H9 (cell line): ENCODE measurements at regions not wholly inside any gene's neighbourhood (a gene's known extent, or its start where the extent isn't known, plus 50 kb on each side); places are given as distances from the start of the nearest gene placed in this dataset.

ENCODE experiments used
- DNase-seq: peaks from one replicate; pipeline ENCODE4 v3.0.0-alpha.2; 2017
- H2AFZ ChIP-seq: one replicate; pipeline ENCODE4 v1.6.1; 2013; ENCODE audit warnings: mild to moderate bottlenecking, low read length, control low read depth, moderate library complexity
- H2AK5ac ChIP-seq: 2 replicates; pipeline ENCODE4 v1.6.1; 2013; ENCODE audit warnings: low read length, control low read depth, mixed read lengths; ENCODE audit not compliant: insufficient read length
- H2BK120ac ChIP-seq: one replicate; pipeline ENCODE4 v1.6.1; 2013; ENCODE audit warnings: low read depth, mild to moderate bottlenecking, low read length, control low read depth, inconsistent platforms; ENCODE audit not compliant: poor library complexity, severe bottlenecking
- H2BK12ac ChIP-seq: 2 replicates; pipeline ENCODE4 v1.6.1; 2013; ENCODE audit warnings: low read length, control low read depth, mixed read lengths, low read depth; ENCODE audit not compliant: insufficient read length
- H2BK15ac ChIP-seq: 2 replicates; pipeline ENCODE4 v1.6.1; 2013; ENCODE audit warnings: low read depth, low read length, control low read depth
- H2BK20ac ChIP-seq: one replicate; pipeline ENCODE4 v1.6.1; 2013; ENCODE audit warnings: low read depth, mild to moderate bottlenecking, low read length, control low read depth, inconsistent platforms; ENCODE audit not compliant: poor library complexity, severe bottlenecking
- H2BK5ac ChIP-seq: 2 replicates; pipeline ENCODE4 v1.6.1; 2013; ENCODE audit warnings: low read length, control low read depth, mixed read lengths; ENCODE audit not compliant: insufficient read length
- H3K14ac ChIP-seq: 2 replicates; pipeline ENCODE4 v1.6.1; 2013; ENCODE audit warnings: low read length, control low read depth; ENCODE audit not compliant: insufficient read depth
- H3K18ac ChIP-seq: 2 replicates; pipeline ENCODE4 v1.6.1; 2013; ENCODE audit warnings: low read depth, mild to moderate bottlenecking, mixed read lengths, low read length, control low read depth; ENCODE audit not compliant: insufficient read length
- H3K23ac ChIP-seq: 2 replicates; pipeline ENCODE4 v1.6.1; 2013; ENCODE audit warnings: low read length, control low read depth, mixed read lengths, low read depth; ENCODE audit not compliant: insufficient read length
- H3K23me2 ChIP-seq: 2 replicates; pipeline ENCODE4 v1.6.1; 2013; ENCODE audit warnings: low read depth, mild to moderate bottlenecking, mixed read lengths, low read length, control low read depth; ENCODE audit not compliant: insufficient read length, poor library complexity, severe bottlenecking
- H3K27ac ChIP-seq: 2 replicates; pipeline ENCODE4 v1.5.1; 2013; ENCODE audit warnings: low read length, control low read depth, mixed read lengths, low read depth; ENCODE audit not compliant: insufficient read length
- H3K27me3 ChIP-seq: 2 replicates; pipeline ENCODE4 v1.6.1; 2013; ENCODE audit warnings: low read length, control low read depth, inconsistent platforms; ENCODE audit not compliant: insufficient read depth
- H3K4ac ChIP-seq: 2 replicates; pipeline ENCODE4 v1.6.1; 2013; ENCODE audit warnings: low read depth, mild to moderate bottlenecking, control low read depth, inconsistent platforms, low read length, moderate library complexity
- H3K4me1 ChIP-seq: 2 replicates; pipeline ENCODE4 v1.6.1; 2013; ENCODE audit warnings: low read length, control low read depth, inconsistent platforms; ENCODE audit not compliant: insufficient read depth
- H3K4me2 ChIP-seq: 2 replicates; pipeline ENCODE4 v1.6.1; 2013; ENCODE audit warnings: low read length, control low read depth, mixed read lengths; ENCODE audit not compliant: insufficient read length, insufficient read depth
- H3K56ac ChIP-seq: 2 replicates; pipeline ENCODE4 v1.6.1; 2013; ENCODE audit warnings: low read depth, mild to moderate bottlenecking, mixed read lengths, low read length, control low read depth; ENCODE audit not compliant: insufficient read length
- H3K79me1 ChIP-seq: 2 replicates; pipeline ENCODE4 v1.6.1; 2013; ENCODE audit warnings: low read depth, mild to moderate bottlenecking, moderate library complexity, low read length, control low read depth, inconsistent platforms; ENCODE audit not compliant: insufficient read depth, poor library complexity, severe bottlenecking
- H3K79me2 ChIP-seq: 2 replicates; pipeline ENCODE4 v1.6.1; 2013; ENCODE audit warnings: low read length, control low read depth, inconsistent platforms; ENCODE audit not compliant: insufficient read depth
- H3K9ac ChIP-seq: 2 replicates; pipeline ENCODE4 v1.6.1; 2013; ENCODE audit warnings: low read length, control low read depth, mixed read lengths; ENCODE audit not compliant: insufficient read length; ENCODE audit errors: extremely low read depth
- H3K9me3 ChIP-seq: one replicate; pipeline ENCODE4 v1.6.1; 2013; ENCODE audit warnings: low read depth, low read length, inconsistent platforms; ENCODE audit not compliant: control insufficient read depth
- H3T11ph ChIP-seq: one replicate; pipeline ENCODE4 v1.6.1; 2013; ENCODE audit warnings: mild to moderate bottlenecking, low read length, control low read depth, inconsistent platforms
- H4K20me1 ChIP-seq: one replicate; pipeline ENCODE4 v1.6.1; 2013; ENCODE audit not compliant: control insufficient read depth, insufficient read length, insufficient read depth
- H4K5ac ChIP-seq: 2 replicates; pipeline ENCODE4 v1.6.1; 2013; ENCODE audit warnings: low read depth, mild to moderate bottlenecking, mixed read lengths, low read length, control low read depth; ENCODE audit not compliant: insufficient read length
- H4K8ac ChIP-seq: replicated peaks from 2 replicates; pipeline ENCODE4 v1.6.1; 2013; ENCODE audit warnings: low read length, control low read depth, mixed read lengths, low read depth; ENCODE audit not compliant: insufficient read length
- H4K91ac ChIP-seq: 2 replicates; pipeline ENCODE4 v1.6.1; 2013; ENCODE audit warnings: low read depth, mild to moderate bottlenecking, moderate library complexity, mixed read lengths, low read length, control low read depth; ENCODE audit not compliant: insufficient read length
- H3K27ac Mint-ChIP-seq, 3 experiments: 2 replicates in 2 of 3; 3 replicates in 1 of 3; pipeline ENCODE4 v1.8.0; 2020 to 2021; ENCODE audit warnings: mixed read lengths in 3 of 3, mild to moderate bottlenecking in 1 of 3, moderate library complexity in 1 of 3
- H3K27me3 Mint-ChIP-seq: 2 replicates; pipeline ENCODE4 v1.8.0; 2021; ENCODE audit warnings: low read depth, mild to moderate bottlenecking, moderate library complexity, mixed read lengths
- H3K36me3 Mint-ChIP-seq, 3 experiments: 2 replicates in 2 of 3; 3 replicates in 1 of 3; pipeline ENCODE4 v1.8.0; 2020 to 2021; ENCODE audit warnings: low read depth in 3 of 3, mixed read lengths in 3 of 3; ENCODE audit not compliant: insufficient read depth in 1 of 3
- H3K4me1 Mint-ChIP-seq, 2 experiments: 2 replicates each; pipeline ENCODE4 v1.8.0; 2020; ENCODE audit warnings: mixed read lengths in 2 of 2
- H3K4me3 Mint-ChIP-seq, 2 experiments: 2 replicates in 1 of 2; 3 replicates in 1 of 2; pipeline ENCODE4 v1.8.0; 2020 to 2021; ENCODE audit warnings: mild to moderate bottlenecking in 2 of 2, mixed read lengths in 2 of 2, moderate library complexity in 1 of 2
- H3K9me3 Mint-ChIP-seq, 2 experiments: 2 replicates in 1 of 2; 3 replicates in 1 of 2; pipeline ENCODE4 v1.8.0; 2020; ENCODE audit warnings: mild to moderate bottlenecking in 2 of 2, mixed read lengths in 2 of 2, moderate library complexity in 1 of 2
- WGBS: extraction: QIAGEN DNeasy Blood & Tissue Kit; methylation state at CpG from one replicate; pipeline ENCODE4 v1.1.7; 2013; ENCODE audit warnings: missing lambda C conversion rate, low lambda C conversion rate, mixed read lengths; ENCODE audit not compliant: insufficient read length; ENCODE audit errors: extremely low coverage; 5-methylcytosine and 5-hydroxymethylcytosine counted together
- TF ChIP-seq, protein P1 (sequence below): fragments of 200-600 bp; sonication (generic); conservative IDR thresholded peaks from 3 replicates; pipeline ENCODE4 v1.8.0; 2021; ENCODE audit warnings: antibody characterized with exemption, mild to moderate bottlenecking

DNA sequence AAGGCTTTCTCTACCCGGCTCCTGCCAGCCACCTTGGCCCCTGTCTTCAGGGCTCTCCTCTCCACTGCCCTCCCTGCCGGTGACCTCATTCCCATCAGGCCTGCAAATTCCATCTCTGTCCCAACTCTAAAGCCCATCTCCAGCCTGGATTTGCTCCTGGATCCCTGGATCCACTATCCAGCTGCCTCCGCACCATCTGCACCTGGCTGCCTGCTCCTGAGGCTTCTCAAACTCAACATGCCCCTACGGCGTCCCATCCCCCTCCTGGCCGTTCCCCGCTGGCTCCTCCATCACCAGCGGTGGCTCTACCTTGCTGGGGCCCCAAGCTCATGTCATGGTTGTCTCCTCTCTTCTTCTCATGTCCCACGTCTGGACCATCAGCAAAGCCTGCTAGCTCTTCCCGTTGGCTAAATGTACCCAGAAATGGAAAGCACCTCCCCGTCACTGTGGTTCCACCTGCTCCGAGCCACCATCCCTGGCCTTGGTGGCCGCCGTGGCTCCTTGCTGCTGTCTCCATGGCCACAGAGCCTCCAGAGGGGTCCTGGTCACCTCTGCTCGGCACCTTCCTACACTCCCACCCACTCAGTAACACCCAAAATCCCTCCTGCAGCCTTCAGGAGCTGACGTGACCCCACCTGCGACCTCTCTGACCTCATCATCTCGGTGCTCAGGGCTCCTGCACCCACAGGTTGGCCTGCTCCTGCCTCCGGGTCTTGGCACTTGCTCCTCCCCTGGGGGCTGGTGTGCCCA lies 58.5 kb downstream of the ADRA2C start:
- Histone ChIP-seq H3K9ac (no peak overlapping the region), H4K8ac (no peak overlapping the region), H3K14ac (no peak overlapping the region; the same call in 1 of the 2 replicates), H2BK5ac (no peak overlapping the region), H4K5ac (no peak overlapping the region), H3K27me3 (no peaks in the 10 kb centered on the region), H3K4me1 (no peaks in the 10 kb centered on the region), H2BK20ac (no peak overlapping the region), H4K91ac (no peak overlapping the region), H3K23ac (no peak overlapping the region), H3T11ph (no peak overlapping the region), H2BK15ac (no peak overlapping the region), H3K79me1 (no peaks in the 10 kb centered on the region), H3K18ac (no peak overlapping the region), H3K4me2 (no peak overlapping the region), H3K79me2 (no peaks in the 10 kb centered on the region), H3K4ac (no peak overlapping the region), H3K56ac (no peak overlapping the region), H2BK12ac (no peak overlapping the region), H2AFZ (no peak overlapping the region), H2BK120ac (no peak overlapping the region), H3K9me3 (no peaks in the 10 kb centered on the region), H4K20me1 (no peaks in the 10 kb centered on the region), H2AK5ac (no peak overlapping the region), H3K23me2 (no peaks in the 10 kb centered on the region), H3K27ac (no peak overlapping the region)
- Mint-ChIP-seq H3K27me3 (peaks cover 33% of the 10 kb centered on the region), H3K4me1 (peaks cover 14 to 44% of the 10 kb centered on the region in 2 experiments), H3K36me3 (no peaks in the 10 kb centered on the region), H3K9me3 (no peaks in the 10 kb centered on the region; a peak in 1 of 5 replicates), H3K27ac (no peak overlapping the region), H3K4me3 (no peak overlapping the region)
- no peak for DNase-seq
- no CpG with 5 or more reads among the region's 19 CpGs for WGBS
- TF ChIP-seq, protein P1, sequence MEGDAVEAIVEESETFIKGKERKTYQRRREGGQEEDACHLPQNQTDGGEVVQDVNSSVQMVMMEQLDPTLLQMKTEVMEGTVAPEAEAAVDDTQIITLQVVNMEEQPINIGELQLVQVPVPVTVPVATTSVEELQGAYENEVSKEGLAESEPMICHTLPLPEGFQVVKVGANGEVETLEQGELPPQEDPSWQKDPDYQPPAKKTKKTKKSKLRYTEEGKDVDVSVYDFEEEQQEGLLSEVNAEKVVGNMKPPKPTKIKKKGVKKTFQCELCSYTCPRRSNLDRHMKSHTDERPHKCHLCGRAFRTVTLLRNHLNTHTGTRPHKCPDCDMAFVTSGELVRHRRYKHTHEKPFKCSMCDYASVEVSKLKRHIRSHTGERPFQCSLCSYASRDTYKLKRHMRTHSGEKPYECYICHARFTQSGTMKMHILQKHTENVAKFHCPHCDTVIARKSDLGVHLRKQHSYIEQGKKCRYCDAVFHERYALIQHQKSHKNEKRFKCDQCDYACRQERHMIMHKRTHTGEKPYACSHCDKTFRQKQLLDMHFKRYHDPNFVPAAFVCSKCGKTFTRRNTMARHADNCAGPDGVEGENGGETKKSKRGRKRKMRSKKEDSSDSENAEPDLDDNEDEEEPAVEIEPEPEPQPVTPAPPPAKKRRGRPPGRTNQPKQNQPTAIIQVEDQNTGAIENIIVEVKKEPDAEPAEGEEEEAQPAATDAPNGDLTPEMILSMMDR, result no peak
